ENCODE measurements at regions not wholly inside any gene's neighbourhood (a gene's known extent, or its start where the extent isn't known, plus 50 kb on each side); places are given as distances from the start of the nearest gene placed in this dataset.

GRCh38 chr2:215615803-215616174 is 179.9 kb upstream of the FN1 start:
- TF ChIP-seq CTCF (IDR thresholded peaks at IDR 0.05) = no peak
- DNase-seq (ENCODE audit: low spot score in 2 of 2) = no peak
- Histone ChIP-seq H3K27me3 (no peaks in the 10 kb centered on the region), H3K9me3 (no peaks in the 10 kb centered on the region), H3K4me1 (no peaks in the 10 kb centered on the region), H3K27ac (no peak overlapping the region), H3K36me3 (no peaks in the 10 kb centered on the region), H3K4me3 (no peak overlapping the region)
- intact Hi-C loops (cut with DNase I) = no loop called here

GRCh38 chr2:215615067-215615802 is 179.4 kb upstream of the FN1 start:
- Histone ChIP-seq H3K4me1 (no peaks in the 10 kb centered on the region), H3K4me3 (no peak overlapping the region), H3K27me3 (no peaks in the 10 kb centered on the region), H3K9me3 (no peaks in the 10 kb centered on the region), H3K27ac (no peak overlapping the region), H3K36me3 (no peaks in the 10 kb centered on the region)
- no peak for DNase-seq (ENCODE audit: low spot score in 2 of 2)
- intact Hi-C loops (cut with DNase I) = no loop called here
- TF ChIP-seq CTCF (IDR thresholded peaks at IDR 0.05) = no peak

GRCh38 chr2:215614296-215614695 is 178.4 kb upstream of the FN1 start:
- no peak for DNase-seq (ENCODE audit: low spot score in 2 of 2)
- Histone ChIP-seq H3K9me3 (no peaks in the 10 kb centered on the region), H3K4me3 (no peak overlapping the region), H3K27ac (no peak overlapping the region), H3K4me1 (no peaks in the 10 kb centered on the region), H3K27me3 (no peaks in the 10 kb centered on the region), H3K36me3 (no peaks in the 10 kb centered on the region)
- intact Hi-C loops (cut with DNase I) = no loop called here
- no peak for TF ChIP-seq CTCF (IDR thresholded peaks at IDR 0.05)

DNA sequence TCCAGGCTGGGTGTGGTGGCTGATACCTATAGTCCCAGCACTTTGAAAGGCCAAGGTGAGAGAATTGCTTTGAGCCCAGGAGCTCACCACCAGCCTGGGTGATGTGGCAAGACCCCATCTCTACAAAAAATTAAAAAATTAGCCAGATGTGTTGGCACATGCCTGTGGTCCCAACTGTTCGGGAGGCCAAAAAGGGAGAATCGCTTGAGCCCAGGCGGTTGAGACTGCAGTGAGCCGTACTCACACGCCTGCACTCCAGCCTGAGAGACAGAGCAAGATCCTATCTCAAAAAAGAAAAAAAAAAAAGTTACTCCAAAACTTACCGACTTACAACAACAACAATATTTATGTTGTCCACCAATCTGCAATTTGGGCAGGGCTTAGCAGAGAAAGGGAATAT is 178.0 kb upstream of the FN1 start:
- Histone ChIP-seq H3K4me3 (no peak overlapping the region), H3K9me3 (no peaks in the 10 kb centered on the region), H3K4me1 (no peaks in the 10 kb centered on the region), H3K27me3 (no peaks in the 10 kb centered on the region), H3K27ac (no peak overlapping the region), H3K36me3 (no peaks in the 10 kb centered on the region)
- TF ChIP-seq CTCF (IDR thresholded peaks at IDR 0.05) = no peak
- intact Hi-C loops (cut with DNase I) = no loop called here
- no peak for DNase-seq (ENCODE audit: low spot score in 2 of 2)

DNA sequence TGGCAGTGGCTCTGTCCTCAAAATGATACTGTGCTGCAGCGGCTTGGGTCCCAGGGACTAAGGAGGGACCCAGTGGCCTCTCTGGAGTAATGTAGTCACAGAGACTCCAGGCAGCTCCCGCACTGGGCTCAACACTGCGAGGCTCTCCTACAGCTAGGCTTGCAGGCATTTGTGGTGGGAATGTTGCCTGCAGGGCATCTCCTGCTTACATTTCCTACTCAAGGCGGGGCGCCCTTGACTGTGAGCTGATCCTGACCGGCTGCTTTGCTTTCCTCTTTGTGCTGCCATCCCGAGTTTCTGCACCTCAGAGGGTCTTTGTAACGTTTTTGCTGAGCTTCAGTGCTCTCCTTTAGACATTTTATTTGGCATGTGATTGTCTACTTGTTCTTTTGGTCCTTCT is 177.4 kb upstream of the FN1 start:
- intact Hi-C loops (cut with DNase I) = no loop called here

More for the DNA sequence above, 177.4 kb upstream of the FN1 start:
- H3K36me3 ChIP-seq = no peaks in the 10 kb centered on the region
- H3K9me3 ChIP-seq = no peaks in the 10 kb centered on the region
- H3K27me3 ChIP-seq = no peaks in the 10 kb centered on the region
- H3K27ac ChIP-seq = no peak overlapping the region
- TF ChIP-seq CTCF (IDR thresholded peaks at IDR 0.05) = no peak
- no peaks in the 10 kb centered on the region for H3K4me1 ChIP-seq
- DNase-seq (ENCODE audit: low spot score in 2 of 2) = no peak
- no peak overlapping the region for H3K4me3 ChIP-seq

All from ascending aorta (tissue), 2 donors.